Erythroblast (primary cell): ENCODE measurements at regions not wholly inside any gene's neighbourhood (a gene's known extent, or its start where the extent isn't known, plus 50 kb on each side); places are given as distances from the start of the nearest gene placed in this dataset.

Experiments used
- GATA1 ChIP-seq: IDR thresholded peaks from 2 replicates; pipeline ENCODE4 v1.6.1; 2011; ENCODE audit warnings: low read depth, mild to moderate bottlenecking, control low read depth, low read length, moderate library complexity
- POLR2A ChIP-seq: IDR thresholded peaks from 2 replicates; pipeline ENCODE4 v1.6.1; 2011; ENCODE audit warnings: mild to moderate bottlenecking, low read length

GRCh38 chr13:58500938-58501337, 869.4 kb downstream of the PCDH17 start:
- TF ChIP-seq POLR2A (no peak), GATA1 (no peak)
